VCaP (cell line): ENCODE measurements at regions not wholly inside any gene's neighbourhood (a gene's known extent, or its start where the extent isn't known, plus 50 kb on each side); places are given as distances from the start of the nearest gene placed in this dataset.

Source experiments
- H3K27ac ChIP-seq: fragments of 450-650 bp; 2 replicates; pipeline ENCODE4 v1.5.1; 2017
- TF ChIP-seq, protein P1 (sequence below): fragments of 450-650 bp; conservative IDR thresholded peaks from 2 replicates; pipeline ENCODE4 v1.5.1; 2017; ENCODE audit warnings: mild to moderate bottlenecking, moderate library complexity

DNA sequence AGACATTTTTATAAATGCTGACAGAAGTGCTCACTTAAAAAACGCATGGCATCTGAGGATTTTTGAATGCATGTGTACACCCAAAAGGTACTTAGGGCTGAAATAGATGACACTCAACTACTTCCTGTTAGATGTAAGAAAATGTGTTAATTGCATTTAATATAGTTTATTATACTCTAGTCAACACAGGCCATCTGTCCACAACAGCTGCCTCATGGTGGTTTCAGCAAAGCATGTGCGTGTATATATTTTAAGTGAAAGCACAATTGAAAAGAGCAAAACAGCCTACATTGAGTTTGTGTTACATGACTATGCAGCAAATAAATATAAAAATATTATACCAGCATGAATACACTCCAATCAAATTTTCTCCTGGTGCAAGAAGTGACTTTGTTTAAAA, 1233.0 kb upstream of the EYS start:
- no peak overlapping the region for H3K27ac ChIP-seq
- TF ChIP-seq, protein P1, sequence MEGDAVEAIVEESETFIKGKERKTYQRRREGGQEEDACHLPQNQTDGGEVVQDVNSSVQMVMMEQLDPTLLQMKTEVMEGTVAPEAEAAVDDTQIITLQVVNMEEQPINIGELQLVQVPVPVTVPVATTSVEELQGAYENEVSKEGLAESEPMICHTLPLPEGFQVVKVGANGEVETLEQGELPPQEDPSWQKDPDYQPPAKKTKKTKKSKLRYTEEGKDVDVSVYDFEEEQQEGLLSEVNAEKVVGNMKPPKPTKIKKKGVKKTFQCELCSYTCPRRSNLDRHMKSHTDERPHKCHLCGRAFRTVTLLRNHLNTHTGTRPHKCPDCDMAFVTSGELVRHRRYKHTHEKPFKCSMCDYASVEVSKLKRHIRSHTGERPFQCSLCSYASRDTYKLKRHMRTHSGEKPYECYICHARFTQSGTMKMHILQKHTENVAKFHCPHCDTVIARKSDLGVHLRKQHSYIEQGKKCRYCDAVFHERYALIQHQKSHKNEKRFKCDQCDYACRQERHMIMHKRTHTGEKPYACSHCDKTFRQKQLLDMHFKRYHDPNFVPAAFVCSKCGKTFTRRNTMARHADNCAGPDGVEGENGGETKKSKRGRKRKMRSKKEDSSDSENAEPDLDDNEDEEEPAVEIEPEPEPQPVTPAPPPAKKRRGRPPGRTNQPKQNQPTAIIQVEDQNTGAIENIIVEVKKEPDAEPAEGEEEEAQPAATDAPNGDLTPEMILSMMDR = no peak

DNA sequence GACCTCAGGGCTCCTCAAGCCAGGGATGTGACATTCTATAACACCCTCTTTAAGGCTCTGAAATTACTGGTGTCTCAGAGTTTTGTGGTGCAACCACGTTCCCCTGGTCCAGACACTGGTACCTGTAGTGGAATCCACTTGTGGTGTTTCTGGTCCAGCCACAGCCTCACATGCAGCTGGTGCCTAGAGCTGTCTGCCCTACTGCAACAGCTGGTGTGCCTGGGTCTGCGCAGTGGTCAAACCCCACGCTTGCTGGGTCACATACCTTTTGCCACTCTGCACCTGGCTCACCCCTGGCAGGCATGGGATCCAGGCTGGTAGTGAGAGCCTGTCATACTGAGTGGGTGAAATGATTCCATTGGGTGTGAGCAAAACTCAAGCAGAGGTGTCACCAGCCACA, 1230.2 kb upstream of the EYS start:
- no peak overlapping the region for H3K27ac ChIP-seq
- TF ChIP-seq, protein P1 = no peak

DNA sequence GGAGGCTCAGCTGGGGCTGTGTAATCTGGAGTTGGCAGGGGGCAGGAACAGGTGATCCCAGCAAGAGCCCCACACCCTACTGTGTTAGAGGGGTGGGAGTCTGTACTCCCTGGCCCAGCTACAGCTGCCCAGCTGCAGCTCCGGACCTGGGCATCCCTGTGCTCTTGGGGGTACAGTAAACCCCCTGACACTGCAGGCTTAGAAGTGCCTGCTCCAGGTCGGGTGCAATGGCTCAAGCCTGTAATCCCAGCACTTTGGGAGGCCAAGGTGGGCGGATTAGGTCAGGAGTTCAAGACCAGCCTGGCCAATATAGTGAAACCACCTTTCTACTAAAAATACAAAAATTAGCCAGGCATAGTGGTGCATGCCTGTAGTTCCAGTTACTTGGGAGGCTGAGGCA, 1228.6 kb upstream of the EYS start:
- TF ChIP-seq, protein P1 = no peak
- no peak overlapping the region for H3K27ac ChIP-seq

DNA sequence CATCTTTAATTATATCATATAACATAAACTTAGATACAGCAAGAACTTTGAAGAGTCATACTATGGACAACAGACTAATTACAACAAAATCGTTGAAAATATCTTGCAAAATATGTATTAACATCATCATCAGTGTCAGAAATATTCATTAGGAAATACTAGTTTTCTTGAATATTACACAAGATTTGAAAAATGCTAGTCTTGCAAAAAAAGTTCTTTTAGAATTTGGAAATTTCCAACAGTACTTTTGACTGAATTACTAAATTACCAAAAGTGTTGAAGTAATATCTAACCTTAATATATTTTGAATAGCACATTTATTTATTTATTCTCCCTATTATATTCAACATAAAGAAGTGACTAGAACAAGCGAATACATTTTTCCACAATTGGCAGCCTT, 1224.8 kb upstream of the EYS start:
- no peak overlapping the region for H3K27ac ChIP-seq
- TF ChIP-seq, protein P1 = no peak

DNA sequence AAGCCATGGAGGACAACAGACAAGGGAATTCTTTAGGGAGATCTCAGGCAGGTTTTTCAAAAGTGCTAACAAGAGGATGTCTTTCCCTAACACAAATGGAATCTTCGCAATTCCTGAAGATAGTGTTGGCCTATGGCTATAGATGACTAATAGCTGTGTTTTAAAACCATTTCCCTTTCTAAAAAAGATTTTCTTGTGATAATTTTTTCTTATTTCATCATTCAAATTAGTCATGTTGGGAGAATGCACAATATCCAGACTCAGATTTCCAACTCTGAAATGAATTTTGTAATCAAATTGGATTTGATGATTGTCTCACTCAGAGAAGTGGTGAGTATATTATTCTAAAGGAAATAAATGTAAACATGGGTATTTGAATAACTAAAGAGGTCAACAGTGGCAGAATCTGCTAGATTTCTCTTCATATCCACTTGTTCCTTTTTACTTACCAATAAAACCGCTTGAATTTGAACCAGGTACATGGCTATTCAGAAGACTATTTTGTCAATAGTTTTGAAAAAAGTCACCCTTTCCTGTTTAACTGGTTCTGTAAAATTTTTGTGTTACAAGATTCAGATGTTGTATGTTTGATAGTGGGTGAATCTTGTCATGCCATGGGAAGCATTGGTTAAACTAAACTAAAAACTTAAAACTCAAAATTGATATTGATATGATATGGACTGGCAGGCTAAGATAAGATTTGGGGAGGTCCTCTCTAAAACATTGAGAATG, 1223.7 kb upstream of the EYS start:
- no peak overlapping the region for H3K27ac ChIP-seq
- TF ChIP-seq, protein P1 = no peak

DNA sequence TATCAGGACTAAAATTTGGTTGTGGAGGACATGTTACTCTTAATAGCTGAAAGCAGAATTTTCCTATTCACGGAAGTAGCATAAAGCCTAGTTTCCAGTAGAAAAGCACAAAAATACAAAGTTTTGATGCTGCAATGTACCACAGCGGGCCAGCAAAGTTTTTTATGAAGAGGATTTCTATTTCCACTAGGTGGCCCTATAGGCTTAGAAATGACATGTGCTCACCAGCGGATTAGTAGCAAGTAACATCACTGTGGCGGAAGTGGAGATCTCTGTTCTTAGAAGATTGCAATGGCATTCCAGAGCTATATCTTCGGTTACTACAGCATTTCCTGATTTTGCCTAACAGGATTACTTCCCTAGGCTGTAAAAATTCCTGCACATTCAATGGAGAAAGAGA, 1219.0 kb upstream of the EYS start:
- no peak overlapping the region for H3K27ac ChIP-seq
- TF ChIP-seq, protein P1 = peak; percentile 33

DNA sequence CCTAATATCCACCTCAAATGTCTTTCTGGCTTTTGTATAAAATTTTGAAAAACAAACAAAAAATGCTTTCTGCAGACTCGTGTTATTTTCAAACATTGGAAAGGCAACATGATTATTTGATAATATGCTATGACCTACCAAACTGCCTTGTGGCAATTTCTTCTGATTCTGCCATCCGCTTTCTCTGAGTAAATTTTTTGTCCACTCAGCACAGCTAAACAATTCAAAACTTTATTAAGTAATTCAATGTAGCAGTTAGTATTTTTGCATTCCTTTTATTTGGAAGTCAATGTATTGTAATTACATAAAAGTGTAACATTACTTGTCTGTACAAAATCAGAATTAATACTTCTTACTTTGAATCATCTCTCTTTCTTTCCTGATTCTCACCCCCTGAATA, 1206.6 kb upstream of the EYS start:
- TF ChIP-seq, protein P1 = no peak
- no peak overlapping the region for H3K27ac ChIP-seq
